Endothelial cell of umbilical vein (primary cell): ENCODE measurements at regions not wholly inside any gene's neighbourhood (a gene's known extent, or its start where the extent isn't known, plus 50 kb on each side); places are given as distances from the start of the nearest gene placed in this dataset.

ENCODE experiments used
- GATA2 ChIP-seq: IDR thresholded peaks from 2 replicates; pipeline ENCODE4 v1.7.0; 2011; ENCODE audit warnings: low read depth, mild to moderate bottlenecking, moderate library complexity, mixed read lengths, low read length; ENCODE audit not compliant: insufficient read length, insufficient read depth
- MYC ChIP-seq: IDR thresholded peaks from one replicate; pipeline ENCODE4 v1.6.1; 2011; ENCODE audit warnings: mild to moderate bottlenecking, low read depth, low read length
- POLR2AphosphoS5 ChIP-seq: IDR thresholded peaks from 2 replicates; pipeline ENCODE4 v1.6.1; 2012; ENCODE audit warnings: low read depth, mild to moderate bottlenecking, control low read depth, low read length, moderate library complexity; ENCODE audit not compliant: insufficient read depth
- TF ChIP-seq, protein P1 (sequence below), 2 donors: IDR thresholded peaks; 1 replicate in 1 of 2; 2 replicates in 1 of 2; pipeline ENCODE4 v1.5.1; 2011; ENCODE audit warnings: low read length in 2 of 2, mild to moderate bottlenecking in 2 of 2, moderate library complexity in 2 of 2, control low read depth in 1 of 2, inconsistent platforms in 1 of 2, low read depth in 1 of 2; ENCODE audit not compliant: insufficient read depth in 1 of 2; ENCODE audit errors: extremely low read depth in 1 of 2

DNA sequence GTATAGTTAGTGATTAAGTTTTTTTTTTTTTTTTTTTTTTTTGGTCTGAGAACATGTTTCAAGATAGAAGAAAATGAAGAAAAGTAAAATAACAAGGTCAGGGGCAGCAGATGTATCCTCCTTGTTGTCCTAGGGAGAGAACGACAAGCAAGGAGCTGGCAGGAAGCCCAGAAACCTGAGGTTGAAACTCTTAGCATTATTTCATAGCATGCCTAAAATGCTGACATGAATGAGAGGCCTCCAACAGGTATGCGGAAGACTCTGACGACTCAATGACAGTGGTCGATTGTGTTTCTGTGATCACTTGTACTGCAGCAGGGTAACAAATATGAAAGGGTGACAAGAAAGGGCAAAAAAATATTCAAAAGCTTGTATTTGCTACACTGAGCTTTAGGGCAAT lies 415.9 kb downstream of the PLA2G4A start:
- TF ChIP-seq, protein P1, sequence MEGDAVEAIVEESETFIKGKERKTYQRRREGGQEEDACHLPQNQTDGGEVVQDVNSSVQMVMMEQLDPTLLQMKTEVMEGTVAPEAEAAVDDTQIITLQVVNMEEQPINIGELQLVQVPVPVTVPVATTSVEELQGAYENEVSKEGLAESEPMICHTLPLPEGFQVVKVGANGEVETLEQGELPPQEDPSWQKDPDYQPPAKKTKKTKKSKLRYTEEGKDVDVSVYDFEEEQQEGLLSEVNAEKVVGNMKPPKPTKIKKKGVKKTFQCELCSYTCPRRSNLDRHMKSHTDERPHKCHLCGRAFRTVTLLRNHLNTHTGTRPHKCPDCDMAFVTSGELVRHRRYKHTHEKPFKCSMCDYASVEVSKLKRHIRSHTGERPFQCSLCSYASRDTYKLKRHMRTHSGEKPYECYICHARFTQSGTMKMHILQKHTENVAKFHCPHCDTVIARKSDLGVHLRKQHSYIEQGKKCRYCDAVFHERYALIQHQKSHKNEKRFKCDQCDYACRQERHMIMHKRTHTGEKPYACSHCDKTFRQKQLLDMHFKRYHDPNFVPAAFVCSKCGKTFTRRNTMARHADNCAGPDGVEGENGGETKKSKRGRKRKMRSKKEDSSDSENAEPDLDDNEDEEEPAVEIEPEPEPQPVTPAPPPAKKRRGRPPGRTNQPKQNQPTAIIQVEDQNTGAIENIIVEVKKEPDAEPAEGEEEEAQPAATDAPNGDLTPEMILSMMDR (IDR thresholded peaks at IDR 0.05; ENCODE audit: extremely low read depth in 1 of 2, insufficient read depth in 1 of 2, low read depth in 1 of 2, low read length in 2 of 2), result no peak
- TF ChIP-seq MYC, result no peak
- no peak for TF ChIP-seq POLR2AphosphoS5
- no peak for TF ChIP-seq GATA2
